ENCODE measurements at regions not wholly inside any gene's neighbourhood (a gene's known extent, or its start where the extent isn't known, plus 50 kb on each side); places are given as distances from the start of the nearest gene placed in this dataset.

- ATAC-seq (no peak), DNase-seq (no peak)
- Mint-ChIP-seq H3K27ac (no peak overlapping the region), H3K4me3 (no peak overlapping the region), H3K4me1 (ENCODE audit: low read depth) (no peaks in the 10 kb centered on the region), H3K9me3 (no peaks in the 10 kb centered on the region), H3K27me3 (peaks cover 3% of the 10 kb centered on the region), H3K36me3 (ENCODE audit: low read depth) (no peaks in the 10 kb centered on the region)
- intact Hi-C loops (cut with micrococcal nuclease), result no loop called here
- CTCF ChIA-PET, result no interaction called here
- no peak for TF ChIP-seq CTCF (IDR thresholded peaks at IDR 0.05)
- POLR2A ChIA-PET, result no interaction called here
Measured at GRCh38 chr16:5653789-5654188, 556.2 kb upstream of the EEF2KMT start.

GRCh38 chr16:5653041-5653440, 555.4 kb upstream of the EEF2KMT start:
- Mint-ChIP-seq H3K27me3 (peaks cover 3% of the 10 kb centered on the region), H3K4me3 (no peak overlapping the region), H3K27ac (no peak overlapping the region), H3K4me1 (ENCODE audit: low read depth) (no peaks in the 10 kb centered on the region), H3K9me3 (no peaks in the 10 kb centered on the region), H3K36me3 (ENCODE audit: low read depth) (no peaks in the 10 kb centered on the region)
- DNase-seq (no peak), ATAC-seq (no peak)
- ChIA-PET CTCF (no interaction called here), POLR2A (no interaction called here)
- TF ChIP-seq CTCF (IDR thresholded peaks at IDR 0.05), result no peak
- intact Hi-C loops (cut with micrococcal nuclease), result no loop called here

GRCh38 chr16:5649762-5650743, 552.5 kb upstream of the EEF2KMT start:
- CTCF ChIA-PET, result no interaction called here
- no peaks in the 10 kb centered on the region for H3K9me3 Mint-ChIP-seq
- TF ChIP-seq CTCF (IDR thresholded peaks at IDR 0.05), result no peak

GRCh38 chr16:5647051-5647450, 549.5 kb upstream of the EEF2KMT start:
- CTCF ChIA-PET, result interaction anchor here (0.8 to 2.0 kb wide), 2 partner anchors 15 to 31 kb away, joined by 3 to 4 read pairs; no protein-coding TSS in a partner anchor
- no peaks in the 10 kb centered on the region for H3K4me1 Mint-ChIP-seq (ENCODE audit: low read depth)
- H3K4me3 Mint-ChIP-seq, result no peak overlapping the region
- no peaks in the 10 kb centered on the region for H3K9me3 Mint-ChIP-seq
- TF ChIP-seq CTCF (IDR thresholded peaks at IDR 0.05), result no peak
- intact Hi-C loops (cut with micrococcal nuclease), result no loop called here
- H3K27ac Mint-ChIP-seq, result no peak overlapping the region
- peaks cover 3% of the 10 kb centered on the region for H3K27me3 Mint-ChIP-seq
- POLR2A ChIA-PET, result no interaction called here
- DNase-seq, result no peak
- ATAC-seq, result no peak
- H3K36me3 Mint-ChIP-seq (ENCODE audit: low read depth), result no peaks in the 10 kb centered on the region

More at GRCh38 chr16:5649762-5650743, 552.5 kb upstream of the EEF2KMT start:
- Mint-ChIP-seq H3K4me1 (ENCODE audit: low read depth) (no peaks in the 10 kb centered on the region), H3K27me3 (peaks cover 3% of the 10 kb centered on the region), H3K36me3 (ENCODE audit: low read depth) (no peaks in the 10 kb centered on the region), H3K27ac (no peak overlapping the region), H3K4me3 (no peak overlapping the region)
- no peak for DNase-seq
- POLR2A ChIA-PET, result no interaction called here
- intact Hi-C loops (cut with micrococcal nuclease), result no loop called here
- ATAC-seq, result no peak

GRCh38 chr16:5643855-5644531, 546.4 kb upstream of the EEF2KMT start:
- TF ChIP-seq CTCF (IDR thresholded peaks at IDR 0.05), result no peak
- Mint-ChIP-seq H3K27ac (no peak overlapping the region), H3K36me3 (ENCODE audit: low read depth) (no peaks in the 10 kb centered on the region), H3K27me3 (no peaks in the 10 kb centered on the region), H3K4me1 (ENCODE audit: low read depth) (no peaks in the 10 kb centered on the region), H3K9me3 (peaks cover 7% of the 10 kb centered on the region), H3K4me3 (no peak overlapping the region)
- intact Hi-C loops (cut with micrococcal nuclease), result no loop called here
- DNase-seq (no peak), ATAC-seq (no peak)
- CTCF ChIA-PET, result no interaction called here
- POLR2A ChIA-PET, result no interaction called here

Measured in activated CD8-positive, alpha-beta T cell treated with anti-CD3 and anti-CD28 coated beads for 36 hours (primary cell).